Small intestine (tissue), 7 donors: ENCODE measurements at regions not wholly inside any gene's neighbourhood (a gene's known extent, or its start where the extent isn't known, plus 50 kb on each side); places are given as distances from the start of the nearest gene placed in this dataset.

ENCODE experiments used
- DNase-seq, 2 donors: peaks; one replicate each; pipeline versions ENCODE4 v3.0.0 to v3.0.0-alpha.2; 2013
- FAIRE-seq: peaks from 2 replicates; lab custom pipeline; 2012; peaks lifted over from hg19 to GRCh38; lab: Jason Lieb, UNC
- H3K27ac ChIP-seq, 3 donors: one replicate each; pipeline ENCODE4 v1.5.1; 2013; ENCODE audit warnings: low read length in 2 of 3, mild to moderate bottlenecking in 2 of 3, control low read depth in 1 of 3, inconsistent platforms in 1 of 3, low read depth in 1 of 3, moderate library complexity in 1 of 3
- H3K27me3 ChIP-seq, 3 donors: one replicate each; pipeline ENCODE4 v1.6.1; 2013; ENCODE audit warnings: low read length in 3 of 3, inconsistent platforms in 1 of 3; ENCODE audit not compliant: control insufficient read depth in 3 of 3, insufficient read depth in 3 of 3
- H3K36me3 ChIP-seq, 3 donors: one replicate each; pipeline ENCODE4 v1.6.1; 2013; ENCODE audit warnings: low read length in 3 of 3, inconsistent platforms in 1 of 3, low read depth in 1 of 3, mild to moderate bottlenecking in 1 of 3, moderate library complexity in 1 of 3; ENCODE audit not compliant: control insufficient read depth in 3 of 3, insufficient read depth in 2 of 3
- H3K4me1 ChIP-seq, 3 donors: one replicate each; pipeline ENCODE4 v1.6.1; 2013; ENCODE audit warnings: low read length in 2 of 3, inconsistent platforms in 1 of 3, low read depth in 1 of 3, mild to moderate bottlenecking in 1 of 3, moderate library complexity in 1 of 3; ENCODE audit not compliant: control insufficient read depth in 3 of 3, insufficient read depth in 2 of 3
- H3K4me3 ChIP-seq, 3 donors: one replicate each; pipeline ENCODE4 v1.5.1; 2013; ENCODE audit warnings: low read length in 3 of 3, control low read depth in 1 of 3, inconsistent platforms in 1 of 3, low read depth in 1 of 3, mild to moderate bottlenecking in 1 of 3, moderate library complexity in 1 of 3
- H3K9me3 ChIP-seq, 2 donors: one replicate each; pipeline ENCODE4 v1.6.1; 2013; ENCODE audit warnings: low read depth in 1 of 2, low read length in 1 of 2; ENCODE audit not compliant: control insufficient read depth in 2 of 2, insufficient read depth in 1 of 2
- WGBS, 3 donors: extraction: QIAGEN DNeasy Blood & Tissue Kit; methylation state at CpG; one replicate each; pipeline ENCODE4 v1.1.7; 2013; 5-methylcytosine and 5-hydroxymethylcytosine counted together
- donor health status: healthy with polysubstance abuse.
- donor health status: control.
- donor health status: control.
- donor health status: Bipolar disorder and iron deficiency.
- donor health status: healthy.

- Histone ChIP-seq H3K27me3 (no peaks in the 10 kb centered on the region), H3K9me3 (no peaks in the 10 kb centered on the region), H3K36me3 (peaks cover 0 to 8% (median 0%) of the 10 kb centered on the region in 3 donors), H3K27ac (no peak overlapping the region), H3K4me1 (no peaks in the 10 kb centered on the region), H3K4me3 (no peak overlapping the region)
- WGBS, 3 donors: 78 to 91% (median 81%) methylated on average over 3 of the region's 3 CpGs
- DNase-seq: no peak
- FAIRE-seq: no peak
Observed at GRCh38 chr2:143949121-143949848, 570.6 kb downstream of the ZEB2 start.

- WGBS, 3 donors: 87 to 93% (median 92%) methylated on average over 2 of the region's 2 CpGs
- no peak for FAIRE-seq
- H3K4me3 ChIP-seq: no peak overlapping the region
Observed at GRCh38 chr2:143948710-143949109, 571.2 kb downstream of the ZEB2 start.

GRCh38 chr2:143946436-143947391 is 573.2 kb downstream of the ZEB2 start:
- no peaks in the 10 kb centered on the region for H3K4me1 ChIP-seq
- no peak overlapping the region for H3K4me3 ChIP-seq
- DNase-seq: no peak
- H3K27ac ChIP-seq: no peak overlapping the region
- WGBS, 3 donors: 95 to 96% (median 95%) methylated on average over 18 of the region's 18 CpGs
- H3K36me3 ChIP-seq: peaks cover 0 to 8% (median 0%) of the 10 kb centered on the region in 3 donors
- no peaks in the 10 kb centered on the region for H3K27me3 ChIP-seq
- H3K9me3 ChIP-seq: no peaks in the 10 kb centered on the region
- FAIRE-seq: no peak

More at GRCh38 chr2:143948710-143949109, 571.2 kb downstream of the ZEB2 start:
- DNase-seq: no peak
- Histone ChIP-seq H3K9me3 (no peaks in the 10 kb centered on the region), H3K27me3 (no peaks in the 10 kb centered on the region), H3K36me3 (peaks cover 0 to 8% (median 0%) of the 10 kb centered on the region in 3 donors), H3K27ac (no peak overlapping the region), H3K4me1 (no peaks in the 10 kb centered on the region)

GRCh38 chr2:143942486-143942885 is 577.4 kb downstream of the ZEB2 start:
- DNase-seq: no peak
- no peak overlapping the region for H3K4me3 ChIP-seq
- H3K27ac ChIP-seq: no peak overlapping the region
- no peaks in the 10 kb centered on the region for H3K27me3 ChIP-seq
- no peaks in the 10 kb centered on the region for H3K9me3 ChIP-seq
- H3K4me1 ChIP-seq: no peaks in the 10 kb centered on the region
- no peak for FAIRE-seq
- peaks cover 0 to 8% (median 0%) of the 10 kb centered on the region in 3 donors for H3K36me3 ChIP-seq

- Histone ChIP-seq H3K4me1 (peaks cover 0 to 9% (median 0%) of the 10 kb centered on the region in 3 donors), H3K4me3 (no peak overlapping the region), H3K9me3 (no peaks in the 10 kb centered on the region), H3K27me3 (no peaks in the 10 kb centered on the region), H3K36me3 (peaks cover 0 to 3% (median 0%) of the 10 kb centered on the region in 3 donors), H3K27ac (peak overlapping the region in 2 of 3 donors; percentile 67 to 71)
- DNase-seq (no peak), FAIRE-seq (no peak)
- WGBS, 3 donors: 83 to 90% (median 87%) methylated on average over 3 of the region's 3 CpGs
Observed at GRCh38 chr2:143940720-143941119, 579.2 kb downstream of the ZEB2 start.

GRCh38 chr2:143939626-143940330 is 580.1 kb downstream of the ZEB2 start:
- DNase-seq (no peak), FAIRE-seq (no peak)
- Histone ChIP-seq H3K27ac (peak overlapping the region in 2 of 3 donors; percentile 67 to 73), H3K36me3 (no peaks in the 10 kb centered on the region), H3K9me3 (no peaks in the 10 kb centered on the region), H3K4me3 (no peak overlapping the region), H3K27me3 (no peaks in the 10 kb centered on the region), H3K4me1 (peaks cover 0 to 14% (median 0%) of the 10 kb centered on the region in 3 donors)
- 40 to 53% (median 51%) methylated on average over 6 of the region's 6 CpGs for WGBS, 3 donors

- H3K9me3 ChIP-seq: no peaks in the 10 kb centered on the region
- H3K27me3 ChIP-seq: no peaks in the 10 kb centered on the region
- FAIRE-seq (no peak), DNase-seq (no peak)
- H3K36me3 ChIP-seq: no peaks in the 10 kb centered on the region
- peak overlapping the region in 2 of 3 donors; percentile 60 to 82 for H3K27ac ChIP-seq
- H3K4me1 ChIP-seq: peaks cover 0 to 22% (median 2%) of the 10 kb centered on the region in 3 donors
- 27 to 34% (median 33%) methylated on average over 11 of the region's 11 CpGs for WGBS, 3 donors
- peak overlapping the region in 2 of 3 donors; percentile 45 to 58 for H3K4me3 ChIP-seq
Observed at GRCh38 chr2:143937723-143938350, 582.1 kb downstream of the ZEB2 start.
